ENCODE measurements at regions not wholly inside any gene's neighbourhood (a gene's known extent, or its start where the extent isn't known, plus 50 kb on each side); places are given as distances from the start of the nearest gene placed in this dataset.

- TF ChIP-seq POLR2A (IDR thresholded peaks at IDR 0.05; ENCODE audit: insufficient read depth in 1 of 2, low read depth in 2 of 2, low read length in 2 of 2): no peak
- no peak for TF ChIP-seq JARID2 (CRISPR knock-in tag; IDR thresholded peaks at IDR 0.05; ENCODE audit: insufficient replicate concordance)
- no peak for TF ChIP-seq ZNF501 (CRISPR knock-in tag; IDR thresholded peaks at IDR 0.05)
- TF ChIP-seq CTCF (CRISPR knock-in tag; IDR thresholded peaks at IDR 0.05): no peak
- TF ChIP-seq ZNF878 (CRISPR knock-in tag; IDR thresholded peaks at IDR 0.05): no peak
- TF ChIP-seq NR3C1 (CRISPR knock-in tag; IDR thresholded peaks at IDR 0.05): no peak
- TF ChIP-seq ZBTB34 (CRISPR knock-in tag; IDR thresholded peaks at IDR 0.05): no peak
- TF ChIP-seq ZNF282 (IDR thresholded peaks at IDR 0.05; ENCODE audit: partially characterized antibody): no peak
Measured at GRCh38 chr13:59208405-59209195, 955.1 kb downstream of the DIAPH3 start.

All from HepG2 (cell line).